Naive thymus-derived CD8-positive, alpha-beta T cell (primary cell): ENCODE measurements at regions not wholly inside any gene's neighbourhood (a gene's known extent, or its start where the extent isn't known, plus 50 kb on each side); places are given as distances from the start of the nearest gene placed in this dataset.

Experiments used
- ATAC-seq, 2 donors: fragments of 150-1000 bp; cut with Tn5 transposase in 1 of 2; sonication (Bioruptor Pico), chemical (Tn5 transposase) in 1 of 2; 1 replicate in 1 of 2; 2 replicates in 1 of 2; pipeline ENCODE4 v1.10.0; 2021; ENCODE audit warnings: mild to moderate bottlenecking in 2 of 2, moderate library complexity in 2 of 2
- POLR2A ChIA-PET: fragments of 350-600 bp; sonication (Branson Sonifier 250); formaldehyde crosslinking; loops from one replicate; lab custom pipeline; 2021; ENCODE audit warnings: antibody characterized with exemption; lab: Charles Lee
- DNase-seq, 10 donors: peaks; one replicate each; pipeline versions ENCODE4 v3.0.0 to v3.0.0-alpha.2; 2020 to 2022
- H3K27ac Mint-ChIP-seq, 10 donors: one replicate each; pipeline ENCODE4 v1.8.0; 2020 to 2022; ENCODE audit warnings: mild to moderate bottlenecking in 10 of 10, mixed read lengths in 10 of 10, moderate library complexity in 4 of 10, inconsistent platforms in 1 of 10
- H3K27me3 Mint-ChIP-seq, 5 donors: one replicate each; pipeline ENCODE4 v1.8.0; 2021 to 2022; ENCODE audit warnings: mixed read lengths in 5 of 5
- H3K36me3 Mint-ChIP-seq, 3 donors: one replicate each; pipeline ENCODE4 v1.8.0; 2020 to 2022; ENCODE audit warnings: mixed read lengths in 3 of 3, mild to moderate bottlenecking in 2 of 3, inconsistent platforms in 1 of 3
- H3K4me1 Mint-ChIP-seq, 4 donors: one replicate each; pipeline ENCODE4 v1.8.0; 2021 to 2022; ENCODE audit warnings: mixed read lengths in 4 of 4
- H3K4me3 Mint-ChIP-seq, 10 donors: one replicate each; pipeline ENCODE4 v1.8.0; 2020 to 2022; ENCODE audit warnings: mild to moderate bottlenecking in 10 of 10, mixed read lengths in 10 of 10, moderate library complexity in 6 of 10, inconsistent platforms in 1 of 10
- H3K9me3 Mint-ChIP-seq, 9 donors: one replicate each; pipeline ENCODE4 v1.8.0; 2020 to 2022; ENCODE audit warnings: mixed read lengths in 9 of 9, mild to moderate bottlenecking in 3 of 9, inconsistent platforms in 1 of 9, moderate library complexity in 1 of 9

- POLR2A ChIA-PET, result no interaction called here
- no peaks in the 10 kb centered on the region for H3K4me1 Mint-ChIP-seq
- H3K4me3 Mint-ChIP-seq, result no peak overlapping the region
- no peaks in the 10 kb centered on the region for H3K36me3 Mint-ChIP-seq
- no peak for ATAC-seq
- no peak overlapping the region for H3K27ac Mint-ChIP-seq
- no peak for DNase-seq
- H3K27me3 Mint-ChIP-seq, result no peaks in the 10 kb centered on the region
- H3K9me3 Mint-ChIP-seq, result peaks cover 0 to 26% (median 4%) of the 10 kb centered on the region in 9 donors
These were observed 689.0 kb upstream of the FZD8 start for GRCh38 chr10:36331121-36331520.

- POLR2A ChIA-PET, result no interaction called here
- Mint-ChIP-seq H3K4me1 (no peaks in the 10 kb centered on the region), H3K27ac (no peak overlapping the region), H3K9me3 (peaks cover 2 to 24% (median 10%) of the 10 kb centered on the region in 9 donors), H3K36me3 (no peaks in the 10 kb centered on the region), H3K4me3 (no peak overlapping the region), H3K27me3 (peaks cover 0 to 1% (median 0%) of the 10 kb centered on the region in 5 donors)
- DNase-seq (no peak), ATAC-seq (no peak)
These were observed 683.7 kb upstream of the FZD8 start for GRCh38 chr10:36325815-36326214.

GRCh38 chr10:36324831-36325230, 682.7 kb upstream of the FZD8 start:
- Mint-ChIP-seq H3K4me3 (no peak overlapping the region), H3K36me3 (peaks cover 0 to 5% (median 0%) of the 10 kb centered on the region in 3 donors), H3K4me1 (no peaks in the 10 kb centered on the region), H3K27ac (no peak overlapping the region), H3K27me3 (peaks cover 0 to 1% (median 0%) of the 10 kb centered on the region in 5 donors), H3K9me3 (peaks cover 4 to 21% (median 13%) of the 10 kb centered on the region in 9 donors)
- POLR2A ChIA-PET, result no interaction called here
- ATAC-seq (no peak), DNase-seq (no peak)

- ATAC-seq (no peak), DNase-seq (no peak)
- Mint-ChIP-seq H3K9me3 (peaks cover 0 to 14% (median 2%) of the 10 kb centered on the region in 9 donors), H3K4me1 (no peaks in the 10 kb centered on the region), H3K36me3 (no peaks in the 10 kb centered on the region), H3K27me3 (no peaks in the 10 kb centered on the region), H3K4me3 (no peak overlapping the region), H3K27ac (no peak overlapping the region)
- POLR2A ChIA-PET, result no interaction called here
These were observed 671.0 kb upstream of the FZD8 start for GRCh38 chr10:36313142-36313541.

- Mint-ChIP-seq H3K27ac (no peak overlapping the region), H3K27me3 (no peaks in the 10 kb centered on the region), H3K36me3 (no peaks in the 10 kb centered on the region), H3K4me3 (no peak overlapping the region), H3K9me3 (peaks cover 0 to 11% (median 6%) of the 10 kb centered on the region in 9 donors), H3K4me1 (no peaks in the 10 kb centered on the region)
- ATAC-seq (no peak), DNase-seq (no peak)
- POLR2A ChIA-PET, result no interaction called here
These were observed 661.8 kb upstream of the FZD8 start for GRCh38 chr10:36303896-36304295.

- POLR2A ChIA-PET, result no interaction called here
- Mint-ChIP-seq H3K4me3 (no peak overlapping the region), H3K9me3 (peaks cover 0 to 18% (median 3%) of the 10 kb centered on the region in 9 donors), H3K27ac (no peak overlapping the region), H3K27me3 (no peaks in the 10 kb centered on the region), H3K36me3 (no peaks in the 10 kb centered on the region), H3K4me1 (no peaks in the 10 kb centered on the region)
- DNase-seq (no peak), ATAC-seq (no peak)
These were observed 660.0 kb upstream of the FZD8 start for GRCh38 chr10:36302086-36302485.

- no peak overlapping the region for H3K27ac Mint-ChIP-seq
- no peak for DNase-seq
- POLR2A ChIA-PET, result no interaction called here
- no peaks in the 10 kb centered on the region for H3K36me3 Mint-ChIP-seq
- no peak for ATAC-seq
- no peaks in the 10 kb centered on the region for H3K4me1 Mint-ChIP-seq
- no peaks in the 10 kb centered on the region for H3K27me3 Mint-ChIP-seq
- H3K4me3 Mint-ChIP-seq, result no peak overlapping the region
- peaks cover 0 to 20% (median 6%) of the 10 kb centered on the region in 9 donors for H3K9me3 Mint-ChIP-seq
These were observed 659.4 kb upstream of the FZD8 start for GRCh38 chr10:36301539-36301938.

GRCh38 chr10:36301139-36301538, 659.0 kb upstream of the FZD8 start:
- DNase-seq (no peak), ATAC-seq (no peak)
- POLR2A ChIA-PET, result no interaction called here

GRCh38 chr10:36283827-36284226, 641.7 kb upstream of the FZD8 start:
- POLR2A ChIA-PET, result no interaction called here
- Mint-ChIP-seq H3K27me3 (no peaks in the 10 kb centered on the region), H3K9me3 (peaks cover 0 to 45% (median 25%) of the 10 kb centered on the region in 9 donors), H3K4me1 (no peaks in the 10 kb centered on the region), H3K4me3 (no peak overlapping the region), H3K36me3 (peaks cover 0 to 5% (median 0%) of the 10 kb centered on the region in 3 donors), H3K27ac (no peak overlapping the region)
- DNase-seq, result no peak
- no peak for ATAC-seq

More at GRCh38 chr10:36301139-36301538, 659.0 kb upstream of the FZD8 start:
- Mint-ChIP-seq H3K27me3 (no peaks in the 10 kb centered on the region), H3K9me3 (peaks cover 0 to 20% (median 6%) of the 10 kb centered on the region in 9 donors), H3K4me3 (no peak overlapping the region), H3K27ac (no peak overlapping the region), H3K4me1 (no peaks in the 10 kb centered on the region), H3K36me3 (no peaks in the 10 kb centered on the region)

GRCh38 chr10:36281831-36282331, 639.8 kb upstream of the FZD8 start:
- DNase-seq (no peak), ATAC-seq (no peak)
- peaks cover 0 to 5% (median 0%) of the 10 kb centered on the region in 3 donors for H3K36me3 Mint-ChIP-seq
- no peaks in the 10 kb centered on the region for H3K4me1 Mint-ChIP-seq
- H3K27ac Mint-ChIP-seq, result no peak overlapping the region
- no peak overlapping the region for H3K4me3 Mint-ChIP-seq
- H3K27me3 Mint-ChIP-seq, result no peaks in the 10 kb centered on the region
- H3K9me3 Mint-ChIP-seq, result peaks cover 3 to 41% (median 21%) of the 10 kb centered on the region in 9 donors
- POLR2A ChIA-PET, result no interaction called here

GRCh38 chr10:36280890-36281499, 638.9 kb upstream of the FZD8 start:
- peaks cover 6 to 41% (median 22%) of the 10 kb centered on the region in 9 donors for H3K9me3 Mint-ChIP-seq
- no peaks in the 10 kb centered on the region for H3K27me3 Mint-ChIP-seq
- no peak overlapping the region for H3K27ac Mint-ChIP-seq
- no peaks in the 10 kb centered on the region for H3K4me1 Mint-ChIP-seq
- POLR2A ChIA-PET, result no interaction called here
- no peak overlapping the region for H3K4me3 Mint-ChIP-seq
- ATAC-seq (no peak), DNase-seq (no peak)
- H3K36me3 Mint-ChIP-seq, result peaks cover 0 to 5% (median 0%) of the 10 kb centered on the region in 3 donors

GRCh38 chr10:36280321-36280741, 638.2 kb upstream of the FZD8 start:
- ATAC-seq, result no peak
- Mint-ChIP-seq H3K9me3 (peaks cover 2 to 43% (median 25%) of the 10 kb centered on the region in 9 donors), H3K27me3 (no peaks in the 10 kb centered on the region), H3K36me3 (peaks cover 0 to 5% (median 0%) of the 10 kb centered on the region in 3 donors), H3K27ac (no peak overlapping the region), H3K4me3 (no peak overlapping the region), H3K4me1 (no peaks in the 10 kb centered on the region)
- POLR2A ChIA-PET, result no interaction called here
- no peak for DNase-seq

GRCh38 chr10:36278176-36278575, 636.1 kb upstream of the FZD8 start:
- DNase-seq (no peak), ATAC-seq (no peak)
- H3K4me3 Mint-ChIP-seq, result no peak overlapping the region
- H3K9me3 Mint-ChIP-seq, result peaks cover 6 to 48% (median 22%) of the 10 kb centered on the region in 9 donors
- H3K36me3 Mint-ChIP-seq, result peaks cover 0 to 2% (median 0%) of the 10 kb centered on the region in 3 donors
- no peaks in the 10 kb centered on the region for H3K27me3 Mint-ChIP-seq
- POLR2A ChIA-PET, result no interaction called here
- no peaks in the 10 kb centered on the region for H3K4me1 Mint-ChIP-seq
- no peak overlapping the region for H3K27ac Mint-ChIP-seq

- Mint-ChIP-seq H3K9me3 (peaks cover 6 to 46% (median 21%) of the 10 kb centered on the region in 9 donors), H3K4me3 (no peak overlapping the region), H3K27ac (no peak overlapping the region), H3K36me3 (no peaks in the 10 kb centered on the region), H3K4me1 (no peaks in the 10 kb centered on the region), H3K27me3 (no peaks in the 10 kb centered on the region)
- POLR2A ChIA-PET, result no interaction called here
- no peak for ATAC-seq
- no peak for DNase-seq
These were observed 635.4 kb upstream of the FZD8 start for GRCh38 chr10:36277459-36277858.
